OCI-LY7 (cell line): ENCODE measurements at regions not wholly inside any gene's neighbourhood (a gene's known extent, or its start where the extent isn't known, plus 50 kb on each side); places are given as distances from the start of the nearest gene placed in this dataset.

ENCODE experiments used
- BruUV-seq: library from RNA; stranded (reverse); fragments of 400-500 nt; replicated peaks from 2 replicates; lab custom pipeline; 2021; lab: Mats Ljungman, UMichigan
- CTCF ChIA-PET: fragments of 300-600 bp; sonication (Branson Sonifier 250); formaldehyde crosslinking; loops from one replicate; lab custom pipeline; 2022; ENCODE audit warnings: antibody characterized with exemption; ENCODE audit not compliant: unreplicated experiment; lab: Charles Lee
- POLR2A ChIA-PET: fragments of 300-600 bp; sonication (Branson Sonifier 250); formaldehyde crosslinking; loops from one replicate; lab custom pipeline; 2022; ENCODE audit warnings: antibody characterized with exemption; lab: Charles Lee
- DNase-seq: peaks from one replicate; pipeline ENCODE4 v3.0.0-alpha.2; 2015; ENCODE audit warnings: low spot score
- H2AFZ ChIP-seq: fragments of 200-600 bp; sonication (generic), shearing (Covaris generic); 2 replicates; pipeline ENCODE4 v1.6.1; 2014; ENCODE audit warnings: mild to moderate bottlenecking, antibody characterized with exemption, low read length, moderate library complexity
- H3K27ac ChIP-seq: fragments of 200-600 bp; sonication (generic); 2 replicates; pipeline ENCODE4 v1.5.1; 2014; ENCODE audit warnings: mixed run types, low read depth, mild to moderate bottlenecking, moderate library complexity, low read length, inconsistent platforms; ENCODE audit not compliant: poor library complexity, severe bottlenecking
- H3K36me3 ChIP-seq: fragments of 200-600 bp; sonication (generic); 2 replicates; pipeline ENCODE4 v1.6.1; 2014; ENCODE audit warnings: mild to moderate bottlenecking, antibody characterized with exemption, low read length, moderate library complexity, mixed read lengths; ENCODE audit not compliant: insufficient read depth
- H3K4me1 ChIP-seq: fragments of 200-600 bp; sonication (generic); 2 replicates; pipeline ENCODE4 v1.5.1; 2014; ENCODE audit warnings: mild to moderate bottlenecking, low read length; ENCODE audit not compliant: insufficient read depth, poor library complexity, severe bottlenecking
- H3K4me2 ChIP-seq: fragments of 200-600 bp; sonication (generic); 2 replicates; pipeline ENCODE4 v1.6.1; 2014; ENCODE audit warnings: mild to moderate bottlenecking, low read length
- H3K4me3 ChIP-seq: fragments of 200-600 bp; sonication (generic); 2 replicates; pipeline ENCODE4 v1.5.1; 2014; ENCODE audit warnings: mild to moderate bottlenecking, low read depth, low read length; ENCODE audit not compliant: poor library complexity, severe bottlenecking
- H3K79me2 ChIP-seq: fragments of 200-600 bp; sonication (generic); 2 replicates; pipeline ENCODE4 v1.6.1; 2016; ENCODE audit warnings: low read depth, mild to moderate bottlenecking, low read length, moderate library complexity, mixed read lengths; ENCODE audit not compliant: insufficient read depth
- H3K9me2 ChIP-seq: fragments of 200-600 bp; sonication (generic); 2 replicates; pipeline ENCODE4 v1.6.1; 2016; ENCODE audit warnings: mild to moderate bottlenecking, low read length, mixed read lengths; ENCODE audit not compliant: insufficient read depth
- H3K9me3 ChIP-seq: fragments of 200-600 bp; sonication (generic); 2 replicates; pipeline ENCODE4 v1.6.1; 2014; ENCODE audit warnings: mild to moderate bottlenecking, mixed run types, low read length, mixed read lengths
- H4K20me1 ChIP-seq: fragments of 200-600 bp; sonication (generic); 2 replicates; pipeline ENCODE4 v1.6.1; 2014; ENCODE audit warnings: mild to moderate bottlenecking, antibody characterized with exemption, low read length, moderate library complexity, mixed read lengths; ENCODE audit not compliant: insufficient read depth
- EZH2phosphoT487 ChIP-seq: fragments of 200-600 bp; sonication (generic); IDR thresholded peaks from 2 replicates; pipeline ENCODE4 v1.6.1; 2018; ENCODE audit warnings: low read depth, borderline replicate concordance, mild to moderate bottlenecking, mixed run types, antibody characterized with exemption, low read length, moderate library complexity, mixed read lengths
- intact Hi-C: fragments of 100-400 bp; cut with micrococcal nuclease; formaldehyde crosslinking; loops from one replicate; pipeline ENCODE4 v1.10.0; 2022; ENCODE audit not compliant: unreplicated experiment
- TF ChIP-seq, protein P1 (sequence below): fragments of 200-600 bp; sonication (generic); conservative IDR thresholded peaks from 2 replicates; pipeline ENCODE4 v1.5.1; 2014; ENCODE audit warnings: mild to moderate bottlenecking, antibody characterized with exemption, low read length, moderate library complexity, mixed read lengths

DNA sequence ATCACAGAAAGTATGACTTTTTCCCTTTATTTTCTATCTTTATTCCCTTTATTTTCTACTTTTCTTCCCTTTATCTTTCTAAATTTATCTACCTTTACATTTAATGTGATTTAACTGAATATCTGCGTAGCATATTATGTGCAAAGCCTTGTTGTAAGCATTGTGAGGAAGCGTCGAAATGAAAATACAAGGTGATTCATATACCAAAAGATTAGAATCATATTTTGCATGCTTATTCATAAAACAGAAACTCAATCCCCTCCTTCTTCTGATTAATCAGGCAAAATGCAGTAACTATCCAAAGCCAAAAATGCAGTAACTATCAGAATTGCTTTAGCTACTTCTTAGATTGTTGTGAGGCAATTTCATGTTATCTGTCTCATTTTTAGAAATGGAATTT, 393.0 kb downstream of the CDH19 start:
- Histone ChIP-seq H3K4me1 (no peaks in the 10 kb centered on the region), H3K4me3 (no peak overlapping the region), H3K36me3 (no peaks in the 10 kb centered on the region), H4K20me1 (no peaks in the 10 kb centered on the region), H3K79me2 (no peaks in the 10 kb centered on the region), H3K27ac (no peak overlapping the region), H2AFZ (no peak overlapping the region), H3K9me3 (no peaks in the 10 kb centered on the region), H3K4me2 (no peak overlapping the region), H3K9me2 (no peaks in the 10 kb centered on the region)
- ChIA-PET CTCF (no interaction called here), POLR2A (no interaction called here)
- TF ChIP-seq, protein P1, sequence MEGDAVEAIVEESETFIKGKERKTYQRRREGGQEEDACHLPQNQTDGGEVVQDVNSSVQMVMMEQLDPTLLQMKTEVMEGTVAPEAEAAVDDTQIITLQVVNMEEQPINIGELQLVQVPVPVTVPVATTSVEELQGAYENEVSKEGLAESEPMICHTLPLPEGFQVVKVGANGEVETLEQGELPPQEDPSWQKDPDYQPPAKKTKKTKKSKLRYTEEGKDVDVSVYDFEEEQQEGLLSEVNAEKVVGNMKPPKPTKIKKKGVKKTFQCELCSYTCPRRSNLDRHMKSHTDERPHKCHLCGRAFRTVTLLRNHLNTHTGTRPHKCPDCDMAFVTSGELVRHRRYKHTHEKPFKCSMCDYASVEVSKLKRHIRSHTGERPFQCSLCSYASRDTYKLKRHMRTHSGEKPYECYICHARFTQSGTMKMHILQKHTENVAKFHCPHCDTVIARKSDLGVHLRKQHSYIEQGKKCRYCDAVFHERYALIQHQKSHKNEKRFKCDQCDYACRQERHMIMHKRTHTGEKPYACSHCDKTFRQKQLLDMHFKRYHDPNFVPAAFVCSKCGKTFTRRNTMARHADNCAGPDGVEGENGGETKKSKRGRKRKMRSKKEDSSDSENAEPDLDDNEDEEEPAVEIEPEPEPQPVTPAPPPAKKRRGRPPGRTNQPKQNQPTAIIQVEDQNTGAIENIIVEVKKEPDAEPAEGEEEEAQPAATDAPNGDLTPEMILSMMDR, result no peak
- TF ChIP-seq EZH2phosphoT487, result no peak
- no peak for DNase-seq
- no TSS peak for BruUV-seq
- intact Hi-C loops, result no loop called here

DNA sequence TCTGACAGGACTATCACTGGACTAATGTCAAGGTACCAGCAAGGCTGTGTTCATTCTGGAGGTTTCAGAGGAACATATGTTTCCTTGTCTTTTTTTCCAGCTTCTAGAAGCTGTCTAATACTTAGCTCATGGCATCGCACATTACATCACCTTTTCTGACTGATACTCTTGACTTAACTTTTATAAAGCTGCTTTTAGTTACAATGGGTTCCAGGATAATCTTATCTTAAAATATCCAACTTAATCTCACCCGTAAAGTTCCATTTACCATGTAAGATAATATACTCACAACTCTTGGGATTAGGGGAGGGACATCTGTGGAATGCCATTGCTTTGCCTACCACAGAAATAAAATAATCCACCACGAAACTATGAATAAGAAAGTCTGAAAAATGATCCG, 394.2 kb downstream of the CDH19 start:
- Histone ChIP-seq H4K20me1 (no peaks in the 10 kb centered on the region), H3K4me3 (no peak overlapping the region), H3K36me3 (no peaks in the 10 kb centered on the region), H3K27ac (no peak overlapping the region), H3K4me1 (no peaks in the 10 kb centered on the region), H3K9me3 (no peaks in the 10 kb centered on the region), H2AFZ (no peak overlapping the region), H3K4me2 (no peak overlapping the region), H3K79me2 (no peaks in the 10 kb centered on the region), H3K9me2 (no peaks in the 10 kb centered on the region)
- intact Hi-C loops, result no loop called here
- TF ChIP-seq, protein P1, result no peak
- TF ChIP-seq EZH2phosphoT487, result no peak
- no TSS peak for BruUV-seq
- CTCF ChIA-PET, result no interaction called here
- POLR2A ChIA-PET, result no interaction called here
- no peak for DNase-seq

DNA sequence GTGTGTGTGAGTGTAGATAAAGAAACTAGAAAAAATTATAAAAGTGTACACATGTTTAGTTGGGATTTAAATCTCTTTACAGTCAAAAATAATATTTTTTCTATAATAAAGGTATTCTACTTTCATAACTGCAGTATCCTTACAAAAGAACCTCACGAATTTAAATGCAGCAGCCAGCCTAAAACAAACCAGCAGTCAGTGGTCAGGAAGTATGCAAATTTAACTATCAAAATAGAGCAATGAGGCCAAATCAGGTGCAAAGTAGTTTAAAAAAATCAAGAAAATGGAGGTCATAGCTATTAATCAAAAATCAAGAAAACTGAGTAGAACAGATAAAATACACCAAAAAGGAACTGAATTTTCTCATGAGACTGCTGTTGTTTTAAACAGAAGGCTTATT, 407.1 kb downstream of the CDH19 start:
- no peak for TF ChIP-seq EZH2phosphoT487
- TF ChIP-seq, protein P1, result no peak
- no peaks in the 10 kb centered on the region for H3K4me1 ChIP-seq
- H3K36me3 ChIP-seq, result no peaks in the 10 kb centered on the region
- no peak overlapping the region for H2AFZ ChIP-seq
- H3K79me2 ChIP-seq, result no peaks in the 10 kb centered on the region
- no peaks in the 10 kb centered on the region for H3K9me3 ChIP-seq
- H4K20me1 ChIP-seq, result no peaks in the 10 kb centered on the region
- no TSS peak for BruUV-seq
- no peak for DNase-seq
- no peaks in the 10 kb centered on the region for H3K9me2 ChIP-seq
- H3K4me3 ChIP-seq, result no peak overlapping the region
- no peak overlapping the region for H3K4me2 ChIP-seq
- intact Hi-C loops, result no loop called here
- H3K27ac ChIP-seq, result no peak overlapping the region
- ChIA-PET CTCF (no interaction called here), POLR2A (no interaction called here)
